ENCODE measurements at regions not wholly inside any gene's neighbourhood (a gene's known extent, or its start where the extent isn't known, plus 50 kb on each side); places are given as distances from the start of the nearest gene placed in this dataset.
"Not testable (repeated sequence)": the region's sequence is repeated elsewhere in the genome, so short reads cannot be mapped to it uniquely, and the experiment has no call there.

DNA sequence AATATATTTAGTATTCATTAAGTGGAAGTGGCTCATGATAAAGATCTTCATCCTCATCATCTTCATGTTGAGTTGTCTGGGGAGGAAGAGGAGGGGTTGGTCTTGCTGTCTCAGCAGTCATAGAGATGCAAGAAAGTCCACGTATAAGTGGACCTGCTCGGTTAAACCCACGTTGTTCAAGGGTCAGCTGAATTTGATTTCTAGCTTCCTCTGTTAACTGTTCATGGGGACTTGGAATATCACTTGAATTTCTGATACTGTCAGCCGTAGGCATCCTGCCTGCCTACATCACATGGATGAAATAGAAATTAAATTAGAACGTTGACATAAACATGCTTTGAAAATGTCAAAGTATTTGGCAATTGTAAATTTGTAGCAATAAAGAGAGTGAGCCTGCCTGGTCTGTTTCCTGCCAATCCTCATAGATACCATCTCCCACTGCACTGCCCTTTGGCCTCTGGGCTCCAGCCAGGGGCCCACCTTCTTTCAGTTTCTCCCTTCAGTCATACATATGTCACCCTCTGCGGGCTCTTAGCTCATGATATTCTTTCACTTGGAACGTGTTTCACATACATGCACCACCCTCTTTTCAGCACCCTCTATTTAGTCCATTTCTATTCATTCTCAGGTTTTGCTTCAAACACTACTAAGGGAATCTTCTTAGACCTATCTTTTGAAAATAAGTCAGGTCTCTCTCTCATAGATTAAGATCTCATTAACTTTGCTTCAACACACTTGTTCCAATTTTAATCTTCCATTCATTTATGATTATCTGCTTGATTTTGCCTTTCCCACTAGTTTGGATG lies 376.3 kb downstream of the IPMK start:
- Histone ChIP-seq H3K9me3 (no peaks in the 10 kb centered on the region), H3K4me3 (no peak overlapping the region), H3K36me3 (no peaks in the 10 kb centered on the region), H3K4me1 (no peaks in the 10 kb centered on the region), H3K27me3 (no peaks in the 10 kb centered on the region), H3K27ac (no peak overlapping the region)
- no peak for DNase-seq (ENCODE audit: low spot score in 2 of 2)
- TF ChIP-seq, protein P1, sequence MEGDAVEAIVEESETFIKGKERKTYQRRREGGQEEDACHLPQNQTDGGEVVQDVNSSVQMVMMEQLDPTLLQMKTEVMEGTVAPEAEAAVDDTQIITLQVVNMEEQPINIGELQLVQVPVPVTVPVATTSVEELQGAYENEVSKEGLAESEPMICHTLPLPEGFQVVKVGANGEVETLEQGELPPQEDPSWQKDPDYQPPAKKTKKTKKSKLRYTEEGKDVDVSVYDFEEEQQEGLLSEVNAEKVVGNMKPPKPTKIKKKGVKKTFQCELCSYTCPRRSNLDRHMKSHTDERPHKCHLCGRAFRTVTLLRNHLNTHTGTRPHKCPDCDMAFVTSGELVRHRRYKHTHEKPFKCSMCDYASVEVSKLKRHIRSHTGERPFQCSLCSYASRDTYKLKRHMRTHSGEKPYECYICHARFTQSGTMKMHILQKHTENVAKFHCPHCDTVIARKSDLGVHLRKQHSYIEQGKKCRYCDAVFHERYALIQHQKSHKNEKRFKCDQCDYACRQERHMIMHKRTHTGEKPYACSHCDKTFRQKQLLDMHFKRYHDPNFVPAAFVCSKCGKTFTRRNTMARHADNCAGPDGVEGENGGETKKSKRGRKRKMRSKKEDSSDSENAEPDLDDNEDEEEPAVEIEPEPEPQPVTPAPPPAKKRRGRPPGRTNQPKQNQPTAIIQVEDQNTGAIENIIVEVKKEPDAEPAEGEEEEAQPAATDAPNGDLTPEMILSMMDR (IDR thresholded peaks at IDR 0.05), result no peak
- intact Hi-C loops (cut with DNase I), result no loop called here

DNA sequence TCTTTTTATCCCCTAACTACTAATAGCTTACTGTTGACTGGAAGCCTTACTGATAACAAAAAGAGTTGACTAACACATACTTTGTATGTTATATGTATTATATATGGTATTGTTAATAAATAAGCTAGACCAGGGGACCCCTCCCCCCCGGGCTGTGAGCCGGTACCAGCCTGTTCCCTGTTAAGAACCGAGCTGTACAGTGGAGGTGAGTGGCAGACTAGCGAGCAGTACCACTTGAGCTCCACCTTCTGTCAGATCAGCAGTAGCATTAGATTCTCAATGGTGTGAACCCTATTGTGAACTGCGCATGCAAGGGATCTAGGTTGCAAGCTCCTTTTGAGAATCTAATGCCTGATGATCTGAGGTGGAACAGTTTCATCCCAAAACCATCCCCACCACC lies 377.0 kb downstream of the IPMK start:
- H3K9me3 ChIP-seq, result no peaks in the 10 kb centered on the region
- H3K36me3 ChIP-seq, result no peaks in the 10 kb centered on the region
- H3K4me1 ChIP-seq, result no peaks in the 10 kb centered on the region
- intact Hi-C loops (cut with DNase I), result no loop called here
- H3K4me3 ChIP-seq, result no peak overlapping the region
- H3K27me3 ChIP-seq, result no peaks in the 10 kb centered on the region
- TF ChIP-seq, protein P1 (IDR thresholded peaks at IDR 0.05), result no peak
- no peak overlapping the region for H3K27ac ChIP-seq
- DNase-seq (ENCODE audit: low spot score in 2 of 2), result no peak

DNA sequence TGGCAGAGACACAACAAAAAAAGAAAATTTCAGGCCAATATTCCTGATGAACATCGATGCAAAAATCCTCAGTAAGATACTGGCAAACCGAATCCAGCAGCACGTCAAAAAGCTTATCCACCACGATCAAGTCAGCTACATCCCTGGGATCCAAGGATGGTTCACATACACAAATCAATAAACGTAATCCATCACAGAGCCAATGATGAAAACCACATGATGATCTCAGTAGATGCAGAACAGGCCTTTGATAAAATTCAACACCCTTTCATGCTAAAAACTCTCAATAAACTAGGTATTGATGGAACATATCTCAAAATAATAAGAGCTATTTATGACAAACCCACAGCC lies 382.1 kb downstream of the IPMK start:
- H3K4me3 ChIP-seq; intact Hi-C loops (cut with DNase I); H3K4me1 ChIP-seq; H3K36me3 ChIP-seq; H3K27me3 ChIP-seq; DNase-seq (ENCODE audit: low spot score in 2 of 2); H3K27ac ChIP-seq; H3K9me3 ChIP-seq: not testable (repeated sequence)

DNA sequence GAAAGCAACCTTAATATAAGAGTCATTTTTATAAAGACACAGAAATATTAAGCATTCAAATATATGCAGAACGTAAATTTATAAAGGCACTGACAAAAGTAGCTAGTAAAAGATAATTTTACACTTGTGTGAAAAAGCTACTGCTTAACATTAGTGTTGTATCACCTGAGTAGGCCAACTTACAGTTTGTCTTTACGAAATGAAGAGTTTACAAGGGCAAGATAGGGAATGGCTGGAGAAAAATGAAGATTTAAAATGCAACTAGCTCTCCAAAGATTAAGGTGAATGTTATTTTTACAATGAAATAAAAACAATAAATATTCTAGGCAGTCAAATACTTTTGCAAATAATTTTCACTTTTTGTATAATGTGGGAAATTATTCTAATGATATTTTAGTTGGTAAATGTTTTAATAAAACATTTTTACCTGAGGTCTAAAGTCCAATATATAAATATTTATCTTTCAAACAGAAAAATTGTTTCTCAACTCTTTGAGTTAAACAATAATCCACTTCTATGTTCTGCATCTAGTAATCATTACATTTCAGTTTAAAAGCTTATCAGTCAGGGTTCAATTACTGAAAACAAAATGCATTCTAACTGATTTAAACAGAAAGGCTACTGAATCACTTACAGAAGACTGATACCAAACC lies 382.6 kb downstream of the IPMK start:
- no peaks in the 10 kb centered on the region for H3K27me3 ChIP-seq
- TF ChIP-seq, protein P1 (IDR thresholded peaks at IDR 0.05), result no peak
- H3K9me3 ChIP-seq, result no peaks in the 10 kb centered on the region
- intact Hi-C loops (cut with DNase I), result no loop called here
- no peak overlapping the region for H3K4me3 ChIP-seq
- no peak for DNase-seq (ENCODE audit: low spot score in 2 of 2)
- no peak overlapping the region for H3K27ac ChIP-seq
- H3K4me1 ChIP-seq, result no peaks in the 10 kb centered on the region
- no peaks in the 10 kb centered on the region for H3K36me3 ChIP-seq

DNA sequence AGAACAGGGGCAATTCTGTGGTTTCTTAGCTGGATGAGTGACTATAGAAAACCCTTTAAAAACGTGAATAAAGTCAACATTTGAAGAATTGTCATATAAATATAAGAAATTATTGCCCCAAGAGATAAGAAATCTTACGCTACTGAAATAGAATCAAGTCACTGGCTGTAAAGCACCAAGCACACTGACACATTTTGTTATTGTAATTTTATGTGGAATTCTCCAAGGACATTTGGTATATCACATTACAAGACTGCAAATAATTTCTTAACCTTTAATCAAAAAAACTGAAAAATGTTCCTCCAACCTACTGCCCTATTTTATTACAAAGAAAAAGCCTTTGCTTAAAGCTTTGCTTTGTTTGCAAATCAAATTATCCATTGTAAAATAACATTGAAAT lies 383.3 kb downstream of the IPMK start:
- H3K4me3 ChIP-seq, result no peak overlapping the region
- H3K9me3 ChIP-seq, result no peaks in the 10 kb centered on the region
- H3K27me3 ChIP-seq, result no peaks in the 10 kb centered on the region
- H3K36me3 ChIP-seq, result no peaks in the 10 kb centered on the region
- no peak overlapping the region for H3K27ac ChIP-seq
- intact Hi-C loops (cut with DNase I), result no loop called here
- no peak for DNase-seq (ENCODE audit: low spot score in 2 of 2)
- no peaks in the 10 kb centered on the region for H3K4me1 ChIP-seq
- TF ChIP-seq, protein P1 (IDR thresholded peaks at IDR 0.05), result no peak

DNA sequence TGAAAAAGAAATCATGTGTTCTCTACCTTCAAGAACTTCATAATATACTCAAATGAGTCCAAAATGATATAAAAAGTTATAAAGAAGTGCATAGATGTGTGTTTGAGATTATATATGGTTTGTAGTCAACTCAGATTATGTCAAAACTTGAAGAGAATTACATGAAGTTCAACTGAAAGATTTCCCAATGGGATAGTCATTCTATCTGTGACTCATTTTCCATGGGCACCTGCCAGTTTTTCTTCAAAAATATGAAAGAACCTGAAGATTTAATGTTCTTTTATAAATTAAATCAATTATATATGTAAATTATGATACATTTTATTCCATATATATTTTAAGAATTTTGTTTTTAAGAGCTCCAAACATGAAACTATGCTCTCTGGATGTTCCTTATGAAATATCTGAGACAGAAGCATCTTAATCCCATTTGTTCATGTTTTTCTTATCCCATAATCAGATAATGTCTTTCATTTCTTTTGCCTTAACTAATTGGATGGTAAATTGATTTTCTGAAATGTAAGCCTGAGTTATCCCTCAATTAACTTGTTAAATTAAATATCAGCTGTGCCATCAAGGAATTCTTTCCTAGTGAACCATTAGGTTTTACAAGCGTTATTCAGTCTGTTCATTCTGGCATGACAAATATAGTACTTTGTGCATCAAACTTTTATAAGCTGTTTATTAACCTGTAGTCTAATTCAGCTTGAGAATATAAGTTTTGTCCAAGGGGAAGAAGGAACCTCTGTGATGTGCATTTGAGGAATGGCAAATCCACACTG lies 387.1 kb downstream of the IPMK start:
- no peak for DNase-seq (ENCODE audit: low spot score in 2 of 2)
- H3K27me3 ChIP-seq, result no peaks in the 10 kb centered on the region
- intact Hi-C loops (cut with DNase I), result no loop called here
- H3K9me3 ChIP-seq, result no peaks in the 10 kb centered on the region
- H3K4me1 ChIP-seq, result no peaks in the 10 kb centered on the region
- H3K4me3 ChIP-seq, result no peak overlapping the region
- no peak overlapping the region for H3K27ac ChIP-seq
- TF ChIP-seq, protein P1 (IDR thresholded peaks at IDR 0.05), result no peak
- H3K36me3 ChIP-seq, result no peaks in the 10 kb centered on the region
